Lower leg skin (tissue), 3 donors: ENCODE measurements at regions not wholly inside any gene's neighbourhood (a gene's known extent, or its start where the extent isn't known, plus 50 kb on each side); places are given as distances from the start of the nearest gene placed in this dataset.

Experiments used
- CTCF ChIP-seq, 3 donors: fragments of 450-650 bp; IDR thresholded peaks; one replicate each; pipeline ENCODE4 v1.5.1; 2016; ENCODE audit warnings: antibody characterized with exemption in 3 of 3, mild to moderate bottlenecking in 3 of 3, moderate library complexity in 2 of 3
- POLR2A ChIP-seq, 2 donors: fragments of 450-650 bp; IDR thresholded peaks; one replicate each; pipeline ENCODE4 v1.6.1; 2016 to 2017; ENCODE audit warnings: antibody characterized with exemption in 2 of 2, mild to moderate bottlenecking in 1 of 2, moderate library complexity in 1 of 2

GRCh38 chr5:103434057-103434456, 128.5 kb downstream of the NUDT12 start:
- TF ChIP-seq CTCF (IDR thresholded peaks at IDR 0.05): no peak
- TF ChIP-seq POLR2A (IDR thresholded peaks at IDR 0.05): no peak
